H1 (cell line): ENCODE measurements at regions not wholly inside any gene's neighbourhood (a gene's known extent, or its start where the extent isn't known, plus 50 kb on each side); places are given as distances from the start of the nearest gene placed in this dataset.

ENCODE experiments used
- CTCF ChIA-PET: fragments of 300-600 bp; sonication (Branson Sonifier 250); formaldehyde crosslinking; loops from one replicate; lab custom pipeline; 2021; ENCODE audit not compliant: partially characterized antibody; lab: Charles Lee
- POLR2A ChIA-PET: fragments of 300-600 bp; sonication (Branson Sonifier 250); formaldehyde crosslinking; loops from one replicate; lab custom pipeline; 2021; ENCODE audit warnings: inconsistent platforms; ENCODE audit not compliant: partially characterized antibody; lab: Charles Lee
- DNase-seq, 2 experiments: peaks; one replicate each; pipeline versions ENCODE4 v3.0.0 to v3.0.0-alpha.2; 2010 to 2022; ENCODE audit warnings: low spot score in 2 of 2, low read depth in 1 of 2, mixed read lengths in 1 of 2
- FAIRE-seq: peaks from 2 replicates; lab custom pipeline; 2011; peaks lifted over from hg19 to GRCh38; lab: Jason Lieb, UNC
- H2AFZ ChIP-seq: 2 replicates; pipeline ENCODE4 v1.8.1; 2012; ENCODE audit warnings: low read length, inconsistent platforms
- H2AK5ac ChIP-seq: 2 replicates; pipeline ENCODE4 v1.6.1; 2013; ENCODE audit warnings: low read depth, low read length
- H2BK120ac ChIP-seq: replicated peaks from 2 replicates; pipeline ENCODE3; 2013; ENCODE audit warnings: low read depth, low read length, inconsistent platforms
- H2BK12ac ChIP-seq: 2 replicates; pipeline ENCODE4 v1.6.1; 2013; ENCODE audit warnings: low read depth, low read length
- H2BK15ac ChIP-seq: 2 replicates; pipeline ENCODE4 v1.6.1; 2013; ENCODE audit warnings: low read length
- H2BK20ac ChIP-seq: 2 replicates; pipeline ENCODE4 v1.6.1; 2013; ENCODE audit warnings: low read length
- H2BK5ac ChIP-seq: 2 replicates; pipeline ENCODE4 v1.6.1; 2013; ENCODE audit warnings: low read depth, low read length
- H3K14ac ChIP-seq: 2 replicates; pipeline ENCODE4 v1.6.1; 2013; ENCODE audit warnings: inconsistent platforms; ENCODE audit not compliant: insufficient read length
- H3K18ac ChIP-seq: 2 replicates; pipeline ENCODE4 v1.6.1; 2013; ENCODE audit warnings: low read length; ENCODE audit errors: extremely low read depth
- H3K23ac ChIP-seq: 2 replicates; pipeline ENCODE4 v1.6.1; 2013; ENCODE audit warnings: inconsistent platforms; ENCODE audit not compliant: insufficient read length
- H3K23me2 ChIP-seq: 2 replicates; pipeline ENCODE4 v1.6.1; 2013; ENCODE audit warnings: low read depth, low read length
- H3K27ac ChIP-seq: 2 replicates; pipeline ENCODE4 v1.6.1; 2011; ENCODE audit warnings: low read depth, low read length, inconsistent platforms
- H3K27me3 ChIP-seq, 4 experiments: replicated peaks in 1 of 4; 1 replicate in 1 of 4; 2 replicates in 3 of 4; pipeline versions ENCODE4 v1.6.1 to v1.8.1; 2011 to 2013; ENCODE audit warnings: low read length in 3 of 4, mild to moderate bottlenecking in 3 of 4, inconsistent platforms in 2 of 4, mixed read lengths in 2 of 4, moderate library complexity in 1 of 4; ENCODE audit not compliant: control insufficient read depth in 3 of 4, insufficient read depth in 3 of 4; ENCODE audit errors: extremely low read depth in 1 of 4
- H3K36me3 ChIP-seq, 4 experiments: 2 replicates each; pipeline versions ENCODE4 v1.6.1 to v1.8.1; 2011 to 2013; ENCODE audit warnings: mild to moderate bottlenecking in 4 of 4, low read length in 3 of 4, moderate library complexity in 2 of 4, control low read depth in 1 of 4, inconsistent platforms in 1 of 4; ENCODE audit not compliant: insufficient read depth in 4 of 4, control insufficient read depth in 2 of 4
- H3K4ac ChIP-seq: replicated peaks from 2 replicates; pipeline ENCODE3; 2013; ENCODE audit warnings: low read length, low read depth, mixed read lengths, inconsistent platforms; ENCODE audit not compliant: insufficient read length
- H3K4me1 ChIP-seq, 4 experiments: replicated peaks in 1 of 4; 1 replicate in 1 of 4; 2 replicates in 3 of 4; pipeline versions ENCODE4 v1.6.1 to v1.8.1; 2011 to 2013; ENCODE audit warnings: low read length in 3 of 4, inconsistent platforms in 2 of 4, mixed read lengths in 1 of 4; ENCODE audit not compliant: insufficient read depth in 4 of 4, control insufficient read depth in 3 of 4
- H3K4me2 ChIP-seq, 2 experiments: 2 replicates each; pipeline versions ENCODE4 v1.6.1 to v1.8.1; 2011 to 2013; ENCODE audit warnings: low read depth in 2 of 2, low read length in 2 of 2, control low read depth in 1 of 2, inconsistent platforms in 1 of 2, mild to moderate bottlenecking in 1 of 2; ENCODE audit not compliant: insufficient read depth in 1 of 2
- H3K4me3 ChIP-seq, 4 experiments: fragments of 200-600, 300-600 bp in 1 of 4; sonication (generic), shearing (Covaris generic), sonication (Bioruptor Twin) in 1 of 4; 2 replicates each; pipeline versions ENCODE4 v1.5.1 to v1.8.1; 2011 to 2016; ENCODE audit warnings: low read length in 4 of 4, low read depth in 3 of 4, control low read depth in 2 of 4, inconsistent platforms in 2 of 4, mild to moderate bottlenecking in 2 of 4, mixed read lengths in 1 of 4, moderate library complexity in 1 of 4; ENCODE audit not compliant: insufficient read depth in 2 of 4; ENCODE audit errors: extremely low read depth in 1 of 4
- H3K56ac ChIP-seq: replicated peaks from 2 replicates; pipeline ENCODE3; 2013; ENCODE audit warnings: low read depth, mild to moderate bottlenecking, mixed read lengths, low read length, inconsistent platforms; ENCODE audit not compliant: insufficient read length
- H3K79me1 ChIP-seq: 2 replicates; pipeline ENCODE4 v1.6.1; 2013; ENCODE audit warnings: low read depth, low read length, control low read depth
- H3K79me2 ChIP-seq, 2 experiments: 2 replicates each; pipeline versions ENCODE4 v1.6.1 to v1.8.1; 2012 to 2013; ENCODE audit warnings: low read length in 2 of 2, mild to moderate bottlenecking in 2 of 2, inconsistent platforms in 1 of 2; ENCODE audit not compliant: insufficient read depth in 2 of 2, control insufficient read depth in 1 of 2
- H3K9ac ChIP-seq, 4 experiments: replicated peaks in 1 of 4; 1 replicate in 1 of 4; 2 replicates in 3 of 4; pipeline versions ENCODE4 v1.6.1 to v1.8.1; 2011 to 2013; ENCODE audit warnings: low read depth in 3 of 4, low read length in 3 of 4, control low read depth in 2 of 4, mild to moderate bottlenecking in 2 of 4, moderate library complexity in 2 of 4, inconsistent platforms in 1 of 4; ENCODE audit errors: extremely low read depth in 1 of 4
- H3K9me3 ChIP-seq, 2 experiments: 2 replicates each; pipeline versions ENCODE4 v1.6.1 to v1.8.1; 2012 to 2013; ENCODE audit warnings: mild to moderate bottlenecking in 2 of 2, moderate library complexity in 2 of 2, control low read depth in 1 of 2, inconsistent platforms in 1 of 2, low read depth in 1 of 2, low read length in 1 of 2, mixed read lengths in 1 of 2; ENCODE audit not compliant: insufficient read depth in 2 of 2
- H4K20me1 ChIP-seq, 2 experiments: replicated peaks in 1 of 2; 2 replicates each; pipeline versions ENCODE3 to v1.8.1; 2011 to 2013; ENCODE audit warnings: inconsistent platforms in 2 of 2, low read length in 2 of 2, mild to moderate bottlenecking in 1 of 2; ENCODE audit not compliant: insufficient read depth in 2 of 2, control insufficient read depth in 1 of 2
- H4K5ac ChIP-seq: 2 replicates; pipeline ENCODE4 v1.6.1; 2013; ENCODE audit warnings: low read length, low read depth, mixed read lengths, inconsistent platforms; ENCODE audit not compliant: insufficient read length
- H4K8ac ChIP-seq: 2 replicates; pipeline ENCODE4 v1.8.0; 2013; ENCODE audit warnings: mild to moderate bottlenecking, moderate library complexity, low read length, inconsistent platforms; ENCODE audit not compliant: insufficient read depth; ENCODE audit errors: extremely low read depth
- H4K91ac ChIP-seq: replicated peaks from 2 replicates; pipeline ENCODE3; 2013; ENCODE audit warnings: low read length, mixed read lengths, inconsistent platforms; ENCODE audit not compliant: insufficient read length
- CHD2 ChIP-seq: IDR thresholded peaks from 2 replicates; pipeline ENCODE4 v1.6.1; 2012; ENCODE audit warnings: low read length, improper control_type of control experiment
- SAP30 ChIP-seq: fragments of 300-600 bp; sonication (generic); IDR thresholded peaks from 2 replicates; pipeline ENCODE4 v1.7.1; 2012; ENCODE audit warnings: low read length, moderate library complexity, mild to moderate bottlenecking, inconsistent platforms; ENCODE audit not compliant: insufficient read depth, insufficient replicate concordance
- SP1 ChIP-seq: IDR thresholded peaks from 2 replicates; pipeline ENCODE4 v1.6.1; 2011; ENCODE audit warnings: low read depth, low read length
- TBP ChIP-seq: IDR thresholded peaks from 2 replicates; pipeline ENCODE4 v1.6.1; 2011; ENCODE audit warnings: low read depth, low read length, improper control_type of control experiment
- YY1 ChIP-seq: IDR thresholded peaks from 2 replicates; pipeline ENCODE4 v1.6.1; 2011; ENCODE audit warnings: low read depth, mild to moderate bottlenecking, low read length
- WGBS, 2 experiments: shearing (Covaris generic) in 1 of 2; methylation state at CpG; one replicate each; pipeline versions ENCODE4 v1.1.6 to v1.1.7; 2013 to 2015; ENCODE audit warnings: low lambda C conversion rate in 2 of 2, mixed read lengths in 2 of 2, inconsistent platforms in 1 of 2, low coverage in 1 of 2, missing lambda C conversion rate in 1 of 2; ENCODE audit not compliant: insufficient replicate concordance in 2 of 2, insufficient coverage in 1 of 2, insufficient read length in 1 of 2; ENCODE audit errors: extremely low coverage in 1 of 2, missing lambda C conversion rate in 1 of 2; 5-methylcytosine and 5-hydroxymethylcytosine counted together

DNA sequence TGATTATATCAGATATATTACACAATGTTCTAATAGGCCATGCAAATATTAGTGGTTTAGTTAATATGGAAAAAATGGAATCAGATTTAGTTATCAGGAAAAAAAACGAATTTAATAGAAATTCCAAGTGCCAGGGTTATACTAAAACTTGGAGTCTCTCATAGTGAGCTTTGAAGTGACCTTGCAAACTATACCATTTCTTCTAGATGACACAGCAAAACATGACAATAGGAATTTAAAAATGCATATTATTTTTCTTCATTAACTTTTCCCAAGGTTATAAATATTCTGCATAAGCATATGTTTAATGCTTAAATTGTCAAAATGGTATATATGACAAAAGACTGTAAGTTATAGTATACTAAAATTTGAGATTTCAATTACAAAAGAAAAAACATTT lies 250.1 kb upstream of the DCN start:
- Histone ChIP-seq H3K4ac (no peak overlapping the region), H3K23me2 (no peaks in the 10 kb centered on the region), H4K91ac (no peak overlapping the region), H3K79me1 (no peaks in the 10 kb centered on the region), H4K20me1 (no peaks in the 10 kb centered on the region), H2BK12ac (no peak overlapping the region), H2AK5ac (no peak overlapping the region), H2BK20ac (no peak overlapping the region), H3K79me2 (no peaks in the 10 kb centered on the region), H2BK15ac (no peak overlapping the region), H3K4me1 (no peaks in the 10 kb centered on the region), H3K9me3 (no peaks in the 10 kb centered on the region), H2BK120ac (no peak overlapping the region), H3K14ac (no peak overlapping the region), H3K4me2 (no peak overlapping the region), H3K23ac (no peak overlapping the region), H3K36me3 (no peaks in the 10 kb centered on the region), H3K27ac (no peak overlapping the region), H3K27me3 (peaks cover 0 to 2% (median 0%) of the 10 kb centered on the region in 4 experiments; a peak in 1 of 7 replicates), H2BK5ac (no peak overlapping the region), H4K5ac (no peak overlapping the region), H3K56ac (no peak overlapping the region), H3K4me3 (no peak overlapping the region), H3K9ac (no peak overlapping the region), H3K18ac (no peak overlapping the region), H4K8ac (no peak overlapping the region), H2AFZ (no peak overlapping the region)
- DNase-seq (no peak), FAIRE-seq (no peak)
- TF ChIP-seq SP1 (no peak), SAP30 (no peak), YY1 (no peak), TBP (no peak), CHD2 (no peak)
- POLR2A ChIA-PET, result no interaction called here
- CTCF ChIA-PET, result no interaction called here
- WGBS, 2 experiments, result 61% methylated on average over 1 of the region's 1 CpG; no CpG with 5 or more reads in 1 of the 2 experiments
